ENCODE measurements at regions not wholly inside any gene's neighbourhood (a gene's known extent, or its start where the extent isn't known, plus 50 kb on each side); places are given as distances from the start of the nearest gene placed in this dataset.

DNA sequence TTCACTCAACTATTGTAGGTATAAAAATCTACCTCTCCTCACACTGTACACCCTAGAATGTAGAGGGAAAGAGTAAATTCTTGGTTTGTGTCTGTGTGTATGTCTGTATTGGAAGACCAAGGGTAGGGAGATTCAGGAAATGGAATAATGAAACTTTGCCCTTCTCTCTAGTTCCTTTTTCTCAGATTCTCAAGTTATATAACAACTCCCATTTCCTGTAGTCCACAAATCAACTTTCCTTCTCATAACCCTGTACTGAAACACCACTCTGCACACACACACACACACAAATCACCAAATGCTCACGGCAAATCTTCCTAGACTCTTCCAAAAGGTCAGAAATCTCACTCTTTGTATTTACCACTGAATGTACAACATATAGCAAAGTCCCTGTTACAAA lies 824.5 kb upstream of the DIAPH2 start:
- TF ChIP-seq POLR2AphosphoS5 (IDR thresholded peaks at IDR 0.05; ENCODE audit: low read depth, low read length) (no peak), TAF1 (IDR thresholded peaks at IDR 0.05; ENCODE audit: borderline replicate concordance, insufficient read depth, low read length) (no peak), FOXP2 (optimal IDR thresholded peaks at IDR 0.05; ENCODE audit: borderline replicate concordance, extremely low read depth, extremely low read length, insufficient read depth) (no peak), SIN3A (IDR thresholded peaks at IDR 0.05; ENCODE audit: borderline replicate concordance, insufficient read depth, low read length) (no peak)
- TF ChIP-seq, protein P1, sequence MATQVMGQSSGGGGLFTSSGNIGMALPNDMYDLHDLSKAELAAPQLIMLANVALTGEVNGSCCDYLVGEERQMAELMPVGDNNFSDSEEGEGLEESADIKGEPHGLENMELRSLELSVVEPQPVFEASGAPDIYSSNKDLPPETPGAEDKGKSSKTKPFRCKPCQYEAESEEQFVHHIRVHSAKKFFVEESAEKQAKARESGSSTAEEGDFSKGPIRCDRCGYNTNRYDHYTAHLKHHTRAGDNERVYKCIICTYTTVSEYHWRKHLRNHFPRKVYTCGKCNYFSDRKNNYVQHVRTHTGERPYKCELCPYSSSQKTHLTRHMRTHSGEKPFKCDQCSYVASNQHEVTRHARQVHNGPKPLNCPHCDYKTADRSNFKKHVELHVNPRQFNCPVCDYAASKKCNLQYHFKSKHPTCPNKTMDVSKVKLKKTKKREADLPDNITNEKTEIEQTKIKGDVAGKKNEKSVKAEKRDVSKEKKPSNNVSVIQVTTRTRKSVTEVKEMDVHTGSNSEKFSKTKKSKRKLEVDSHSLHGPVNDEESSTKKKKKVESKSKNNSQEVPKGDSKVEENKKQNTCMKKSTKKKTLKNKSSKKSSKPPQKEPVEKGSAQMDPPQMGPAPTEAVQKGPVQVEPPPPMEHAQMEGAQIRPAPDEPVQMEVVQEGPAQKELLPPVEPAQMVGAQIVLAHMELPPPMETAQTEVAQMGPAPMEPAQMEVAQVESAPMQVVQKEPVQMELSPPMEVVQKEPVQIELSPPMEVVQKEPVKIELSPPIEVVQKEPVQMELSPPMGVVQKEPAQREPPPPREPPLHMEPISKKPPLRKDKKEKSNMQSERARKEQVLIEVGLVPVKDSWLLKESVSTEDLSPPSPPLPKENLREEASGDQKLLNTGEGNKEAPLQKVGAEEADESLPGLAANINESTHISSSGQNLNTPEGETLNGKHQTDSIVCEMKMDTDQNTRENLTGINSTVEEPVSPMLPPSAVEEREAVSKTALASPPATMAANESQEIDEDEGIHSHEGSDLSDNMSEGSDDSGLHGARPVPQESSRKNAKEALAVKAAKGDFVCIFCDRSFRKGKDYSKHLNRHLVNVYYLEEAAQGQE (IDR thresholded peaks at IDR 0.05; ENCODE audit: insufficient read depth in 1 of 2, low read depth in 2 of 2, low read length in 2 of 2) = no peak

DNA sequence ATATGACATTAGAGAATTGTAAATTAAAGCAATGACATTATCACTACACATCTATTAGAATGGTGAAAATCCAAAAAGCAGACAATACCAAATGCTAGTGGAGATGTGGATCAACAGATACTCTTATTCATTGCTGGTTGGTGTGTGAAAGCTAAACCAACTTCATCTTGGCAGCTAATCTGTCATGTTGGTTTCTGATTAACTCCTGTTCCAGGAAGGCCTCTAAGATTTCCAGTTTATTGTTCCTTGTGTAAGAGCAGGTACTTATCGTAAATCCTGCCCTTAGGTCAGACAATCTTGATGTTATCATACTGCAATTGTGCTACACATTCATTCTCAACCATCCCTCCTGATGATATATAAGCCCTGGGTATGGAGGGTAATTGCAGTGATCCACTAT lies 809.0 kb upstream of the DIAPH2 start:
- TF ChIP-seq FOXP2 (optimal IDR thresholded peaks at IDR 0.05; ENCODE audit: borderline replicate concordance, extremely low read depth, extremely low read length, insufficient read depth) = no peak
- TF ChIP-seq TAF1 (IDR thresholded peaks at IDR 0.05; ENCODE audit: borderline replicate concordance, insufficient read depth, low read length) = no peak

DNA sequence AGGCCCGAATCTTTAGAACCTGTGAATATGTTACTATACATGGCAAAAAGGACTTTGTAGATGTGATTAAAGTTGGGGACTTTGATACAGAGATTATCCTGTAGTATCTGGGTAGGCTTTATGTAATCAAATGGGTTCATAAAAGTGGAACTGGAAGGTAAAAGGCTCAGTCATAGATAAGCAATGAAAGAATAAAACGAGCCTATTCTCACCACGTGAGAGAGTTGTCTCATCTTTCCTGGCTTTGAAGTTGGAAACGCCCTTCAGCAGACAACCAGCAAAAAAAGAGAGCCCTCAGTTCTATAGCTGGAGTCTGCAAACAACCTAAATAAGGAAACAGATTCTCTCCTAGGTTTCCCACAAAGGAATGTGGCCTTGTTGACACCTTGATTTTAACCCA lies 805.8 kb upstream of the DIAPH2 start:
- no peak for TF ChIP-seq TAF1 (IDR thresholded peaks at IDR 0.05; ENCODE audit: borderline replicate concordance, insufficient read depth, low read length)
- TF ChIP-seq, protein P1 (IDR thresholded peaks at IDR 0.05; ENCODE audit: insufficient read depth in 1 of 2, low read depth in 2 of 2, low read length in 2 of 2) = no peak
- TF ChIP-seq SIN3A (IDR thresholded peaks at IDR 0.05; ENCODE audit: borderline replicate concordance, insufficient read depth, low read length) = no peak
- no peak for TF ChIP-seq POLR2AphosphoS5 (IDR thresholded peaks at IDR 0.05; ENCODE audit: low read depth, low read length)
- no peak for TF ChIP-seq FOXP2 (optimal IDR thresholded peaks at IDR 0.05; ENCODE audit: borderline replicate concordance, extremely low read depth, extremely low read length, insufficient read depth)

- TF ChIP-seq, protein P1 (IDR thresholded peaks at IDR 0.05; ENCODE audit: insufficient read depth in 1 of 2, low read depth in 2 of 2, low read length in 2 of 2) = no peak
- TF ChIP-seq SIN3A (IDR thresholded peaks at IDR 0.05; ENCODE audit: borderline replicate concordance, insufficient read depth, low read length) (no peak), POLR2AphosphoS5 (IDR thresholded peaks at IDR 0.05; ENCODE audit: low read depth, low read length) (no peak), FOXP2 (optimal IDR thresholded peaks at IDR 0.05; ENCODE audit: borderline replicate concordance, extremely low read depth, extremely low read length, insufficient read depth) (no peak), TAF1 (IDR thresholded peaks at IDR 0.05; ENCODE audit: borderline replicate concordance, insufficient read depth, low read length) (no peak)
Measured at GRCh38 chrX:95884186-95884585, 800.5 kb upstream of the DIAPH2 start.

DNA sequence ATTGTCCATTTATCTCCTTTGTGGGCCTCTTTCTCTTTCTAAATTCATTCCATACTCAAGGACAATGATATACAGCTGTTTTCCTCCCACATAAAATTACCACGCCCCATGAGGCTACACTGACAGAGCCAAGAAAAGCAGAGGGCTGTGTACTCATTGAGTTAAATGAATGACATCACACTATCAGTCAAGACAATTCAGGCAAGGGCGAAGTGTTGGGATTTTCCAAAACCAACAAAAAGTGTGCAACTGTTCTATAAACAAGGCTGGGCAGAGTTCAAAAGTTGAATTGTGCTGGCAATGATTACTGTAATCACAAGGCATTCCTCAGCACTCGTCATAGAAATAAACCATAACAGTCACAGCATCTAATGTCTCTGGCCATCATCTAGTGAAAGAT lies 799.6 kb upstream of the DIAPH2 start:
- TF ChIP-seq POLR2AphosphoS5 (IDR thresholded peaks at IDR 0.05; ENCODE audit: low read depth, low read length) (0 out of 2 replicates have a peak, but pooled peaks have one; percentile 37), TAF1 (IDR thresholded peaks at IDR 0.05; ENCODE audit: borderline replicate concordance, insufficient read depth, low read length) (no peak), SIN3A (IDR thresholded peaks at IDR 0.05; ENCODE audit: borderline replicate concordance, insufficient read depth, low read length) (0 out of 2 replicates have a peak, but pooled peaks have one; percentile 77)
- TF ChIP-seq, protein P1 (IDR thresholded peaks at IDR 0.05; ENCODE audit: insufficient read depth in 1 of 2, low read depth in 2 of 2, low read length in 2 of 2) = peak in 1 of 2 experiments; percentile 69; a peak in 2 of 4 replicates
